HEK293T (cell line): ENCODE measurements at regions not wholly inside any gene's neighbourhood (a gene's known extent, or its start where the extent isn't known, plus 50 kb on each side); places are given as distances from the start of the nearest gene placed in this dataset.

Experiments used
- BHLHE40 ChIP-seq: fragments of 450-650 bp; IDR thresholded peaks from 2 replicates; pipeline ENCODE4 v1.6.1; 2016; ENCODE audit warnings: mild to moderate bottlenecking, moderate library complexity, borderline replicate concordance
- FOXA1 ChIP-seq: fragments of 450-650 bp; IDR thresholded peaks from 2 replicates; pipeline ENCODE4 v1.6.1; 2016; ENCODE audit warnings: mild to moderate bottlenecking

GRCh38 chr12:88684170-88684569 is 103.9 kb upstream of the KITLG start:
- TF ChIP-seq FOXA1 (no peak), BHLHE40 (no peak)
